ENCODE measurements at regions not wholly inside any gene's neighbourhood (a gene's known extent, or its start where the extent isn't known, plus 50 kb on each side); places are given as distances from the start of the nearest gene placed in this dataset.

DNA sequence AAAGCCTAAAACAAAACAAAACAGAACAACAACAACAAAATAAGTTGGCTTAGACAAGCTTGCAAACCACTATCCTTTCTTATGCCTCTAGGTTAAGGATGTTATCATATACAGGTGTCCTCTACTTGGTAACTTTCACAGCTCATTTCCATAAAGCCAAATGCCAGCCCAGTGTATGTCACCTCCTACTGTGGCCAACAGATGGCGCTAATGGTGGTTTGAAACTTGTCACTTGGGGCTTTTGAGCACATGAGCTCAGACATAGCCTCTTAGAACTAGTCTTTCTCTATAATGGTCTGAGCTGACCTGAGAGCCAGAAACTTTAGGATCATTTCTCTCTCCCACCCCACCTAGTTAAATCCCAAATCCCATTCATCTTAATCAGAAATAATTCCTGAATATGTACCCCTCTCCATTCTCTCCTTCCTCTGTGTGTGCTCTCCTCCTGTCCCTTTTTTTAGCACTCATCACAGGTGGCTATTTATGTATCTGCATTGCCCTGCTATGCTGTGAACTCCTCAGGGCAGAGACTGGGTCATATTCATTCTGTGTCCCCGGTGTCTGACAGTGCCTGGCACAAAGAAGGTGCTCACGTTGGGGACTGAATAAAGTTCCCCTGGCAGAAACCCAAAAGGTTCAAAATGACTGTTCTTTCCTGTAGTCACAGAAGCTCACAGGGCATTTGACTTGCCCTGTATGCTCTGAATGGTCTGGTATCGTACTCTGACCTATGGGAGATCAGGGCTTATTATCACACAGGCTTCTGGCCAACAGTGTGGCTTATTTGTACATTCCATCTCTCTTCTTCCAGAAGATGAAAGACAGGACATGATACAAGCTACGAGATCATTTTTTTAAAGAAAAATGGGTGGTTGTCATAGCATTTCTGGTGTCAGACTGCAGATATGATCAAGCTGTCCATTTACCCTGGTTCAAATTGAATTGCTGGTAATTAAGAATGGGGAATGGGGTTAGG lies 319.3 kb upstream of the AZI2 start:
- in situ Hi-C loops (cut with MboI; ENCODE audit: low pct_unique_long_range_greater_than_20kb, low sequenced_read_pairs, unreplicated experiment), result no loop called here
- TF ChIP-seq, protein P1, sequence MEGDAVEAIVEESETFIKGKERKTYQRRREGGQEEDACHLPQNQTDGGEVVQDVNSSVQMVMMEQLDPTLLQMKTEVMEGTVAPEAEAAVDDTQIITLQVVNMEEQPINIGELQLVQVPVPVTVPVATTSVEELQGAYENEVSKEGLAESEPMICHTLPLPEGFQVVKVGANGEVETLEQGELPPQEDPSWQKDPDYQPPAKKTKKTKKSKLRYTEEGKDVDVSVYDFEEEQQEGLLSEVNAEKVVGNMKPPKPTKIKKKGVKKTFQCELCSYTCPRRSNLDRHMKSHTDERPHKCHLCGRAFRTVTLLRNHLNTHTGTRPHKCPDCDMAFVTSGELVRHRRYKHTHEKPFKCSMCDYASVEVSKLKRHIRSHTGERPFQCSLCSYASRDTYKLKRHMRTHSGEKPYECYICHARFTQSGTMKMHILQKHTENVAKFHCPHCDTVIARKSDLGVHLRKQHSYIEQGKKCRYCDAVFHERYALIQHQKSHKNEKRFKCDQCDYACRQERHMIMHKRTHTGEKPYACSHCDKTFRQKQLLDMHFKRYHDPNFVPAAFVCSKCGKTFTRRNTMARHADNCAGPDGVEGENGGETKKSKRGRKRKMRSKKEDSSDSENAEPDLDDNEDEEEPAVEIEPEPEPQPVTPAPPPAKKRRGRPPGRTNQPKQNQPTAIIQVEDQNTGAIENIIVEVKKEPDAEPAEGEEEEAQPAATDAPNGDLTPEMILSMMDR (IDR thresholded peaks at IDR 0.05; ENCODE audit: extremely low read depth, insufficient read depth, missing control alignments), result peak; percentile 84

DNA sequence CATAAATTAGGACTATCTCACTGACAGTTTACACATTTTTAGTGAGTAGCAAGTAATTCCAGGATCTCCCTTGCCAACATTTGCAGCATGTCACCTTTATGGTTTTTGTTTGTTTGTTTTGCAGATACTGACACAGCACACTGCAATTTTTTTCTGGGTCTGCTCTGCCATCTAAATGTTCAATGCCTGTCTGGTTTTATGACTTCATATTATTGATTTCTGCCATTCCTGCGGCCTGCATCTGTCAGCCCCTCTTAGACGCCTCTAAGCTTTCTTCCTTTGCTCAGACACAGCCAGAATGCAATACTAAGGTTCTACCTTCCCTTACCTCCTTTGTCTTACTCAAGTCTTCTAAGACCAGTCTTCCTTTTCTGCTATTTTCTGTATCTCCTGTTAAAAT lies 321.2 kb upstream of the AZI2 start:
- in situ Hi-C loops (cut with MboI; ENCODE audit: low pct_unique_long_range_greater_than_20kb, low sequenced_read_pairs, unreplicated experiment), result no loop called here
- TF ChIP-seq, protein P1 (IDR thresholded peaks at IDR 0.05; ENCODE audit: extremely low read depth, insufficient read depth, missing control alignments), result no peak
- no peak for DNase-seq (ENCODE audit: low spot score)

More for the DNA sequence above, 319.3 kb upstream of the AZI2 start:
- DNase-seq (ENCODE audit: low spot score), result peak; percentile 41

DNA sequence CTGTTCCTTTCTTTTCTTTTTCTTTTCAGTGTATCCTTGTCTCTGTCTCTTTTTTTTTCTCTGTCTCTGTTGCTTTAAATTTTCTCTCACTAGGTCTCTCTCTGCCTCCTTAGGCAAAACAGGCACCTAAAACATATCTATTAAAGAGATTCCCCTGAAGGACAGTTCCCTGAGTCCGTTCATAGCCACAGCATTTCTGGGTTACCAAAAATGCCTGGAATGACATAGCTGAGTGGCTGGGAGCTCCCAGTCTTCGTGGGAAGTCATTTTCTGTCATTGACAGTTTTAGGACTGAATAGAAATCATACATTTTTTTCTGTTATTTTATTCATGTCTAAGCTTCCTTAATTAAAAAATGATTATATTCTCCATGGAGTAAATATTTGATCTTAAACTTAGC lies 323.8 kb upstream of the AZI2 start:
- DNase-seq (ENCODE audit: low spot score), result no peak
- TF ChIP-seq, protein P1 (IDR thresholded peaks at IDR 0.05; ENCODE audit: extremely low read depth, insufficient read depth, missing control alignments), result no peak
- in situ Hi-C loops (cut with MboI; ENCODE audit: low pct_unique_long_range_greater_than_20kb, low sequenced_read_pairs, unreplicated experiment), result no loop called here

DNA sequence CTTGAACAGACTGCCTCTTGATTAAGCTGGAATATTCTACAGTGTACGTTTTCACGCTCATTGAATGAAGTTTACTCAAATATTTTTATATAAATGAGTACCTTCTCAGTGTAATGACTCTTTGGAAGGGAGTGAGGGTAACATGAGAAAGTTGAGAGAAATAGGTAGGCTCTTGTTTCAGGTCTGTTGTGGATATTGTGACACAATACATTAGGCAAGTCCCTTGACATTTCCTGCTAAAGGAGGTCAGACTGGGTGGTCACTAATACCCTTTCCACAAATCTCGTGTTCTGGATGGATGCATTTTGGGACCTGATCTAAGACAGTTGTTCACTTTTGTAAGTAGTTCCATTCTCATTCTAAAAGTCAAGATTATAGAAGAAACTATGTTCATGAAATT lies 324.8 kb upstream of the AZI2 start:
- DNase-seq (ENCODE audit: low spot score), result no peak
- TF ChIP-seq, protein P1 (IDR thresholded peaks at IDR 0.05; ENCODE audit: extremely low read depth, insufficient read depth, missing control alignments), result no peak
- in situ Hi-C loops (cut with MboI; ENCODE audit: low pct_unique_long_range_greater_than_20kb, low sequenced_read_pairs, unreplicated experiment), result no loop called here

DNA sequence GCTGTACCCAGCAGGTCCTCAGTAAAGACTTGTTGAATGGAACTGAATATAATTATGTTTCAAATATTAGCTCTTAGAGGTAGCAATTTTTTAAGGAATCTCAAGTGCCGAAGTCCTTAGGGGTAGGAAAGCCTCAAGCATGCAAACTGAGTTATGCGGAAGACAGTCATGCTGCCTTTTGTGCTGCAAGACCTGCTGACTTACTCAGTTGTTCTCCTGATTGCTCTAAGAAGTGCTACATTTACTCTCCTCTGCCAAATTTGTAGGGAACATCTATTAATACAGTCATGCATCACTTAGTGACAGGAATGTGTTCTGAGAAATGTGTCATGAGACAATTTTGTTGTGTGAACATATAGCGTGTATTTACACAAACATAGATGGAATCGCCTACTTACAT lies 325.6 kb upstream of the AZI2 start:
- in situ Hi-C loops (cut with MboI; ENCODE audit: low pct_unique_long_range_greater_than_20kb, low sequenced_read_pairs, unreplicated experiment), result no loop called here
- TF ChIP-seq, protein P1 (IDR thresholded peaks at IDR 0.05; ENCODE audit: extremely low read depth, insufficient read depth, missing control alignments), result no peak
- no peak for DNase-seq (ENCODE audit: low spot score)

DNA sequence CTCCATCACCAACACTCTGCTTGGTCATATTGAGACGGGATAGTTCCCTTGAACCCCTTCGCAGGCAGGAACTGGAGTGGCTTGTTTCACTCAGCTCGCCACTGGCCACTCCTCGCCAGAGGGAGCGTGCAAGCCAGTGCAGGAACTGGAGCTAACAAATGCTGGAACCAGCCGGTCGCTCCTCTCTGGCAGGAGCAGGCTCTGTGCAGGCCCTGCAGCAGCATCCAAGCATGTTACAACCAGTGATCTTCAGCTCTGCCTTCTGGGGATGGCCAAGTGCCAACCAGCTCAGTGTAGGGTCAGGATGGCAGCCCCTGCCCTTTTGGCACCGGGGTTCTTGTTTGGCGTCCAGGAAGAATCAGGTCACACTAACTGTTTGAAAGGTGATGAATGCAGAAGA lies 329.0 kb upstream of the AZI2 start:
- DNase-seq (ENCODE audit: low spot score), result no peak
- TF ChIP-seq, protein P1 (IDR thresholded peaks at IDR 0.05; ENCODE audit: extremely low read depth, insufficient read depth, missing control alignments), result no peak
- in situ Hi-C loops (cut with MboI; ENCODE audit: low pct_unique_long_range_greater_than_20kb, low sequenced_read_pairs, unreplicated experiment), result no loop called here

Data from GM13977 (cell line).